ENCODE measurements at regions not wholly inside any gene's neighbourhood (a gene's known extent, or its start where the extent isn't known, plus 50 kb on each side); places are given as distances from the start of the nearest gene placed in this dataset.

DNA sequence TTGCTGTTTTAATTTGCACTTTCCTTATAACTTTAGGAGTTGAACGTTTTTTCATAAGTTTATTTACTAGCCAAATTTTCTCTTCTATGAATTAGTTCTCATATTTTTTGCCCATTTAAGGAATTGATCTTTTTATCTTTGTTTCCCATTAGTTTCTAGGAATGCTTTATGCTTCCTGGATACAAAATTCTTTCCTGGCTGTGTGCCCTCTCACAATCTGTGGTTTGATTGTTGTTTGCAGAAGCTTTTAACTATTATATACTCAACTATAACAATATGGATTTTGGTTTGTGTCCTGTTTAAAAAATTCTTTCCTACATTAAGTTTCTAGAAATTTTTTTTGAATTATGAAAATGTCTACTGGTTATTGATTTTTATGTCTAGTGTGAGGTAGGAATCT, 206.3 kb downstream of the CSNK1G3 start:
- no peak for TF ChIP-seq POLR2AphosphoS5 (IDR thresholded peaks at IDR 0.05)
- TF ChIP-seq, protein P1, sequence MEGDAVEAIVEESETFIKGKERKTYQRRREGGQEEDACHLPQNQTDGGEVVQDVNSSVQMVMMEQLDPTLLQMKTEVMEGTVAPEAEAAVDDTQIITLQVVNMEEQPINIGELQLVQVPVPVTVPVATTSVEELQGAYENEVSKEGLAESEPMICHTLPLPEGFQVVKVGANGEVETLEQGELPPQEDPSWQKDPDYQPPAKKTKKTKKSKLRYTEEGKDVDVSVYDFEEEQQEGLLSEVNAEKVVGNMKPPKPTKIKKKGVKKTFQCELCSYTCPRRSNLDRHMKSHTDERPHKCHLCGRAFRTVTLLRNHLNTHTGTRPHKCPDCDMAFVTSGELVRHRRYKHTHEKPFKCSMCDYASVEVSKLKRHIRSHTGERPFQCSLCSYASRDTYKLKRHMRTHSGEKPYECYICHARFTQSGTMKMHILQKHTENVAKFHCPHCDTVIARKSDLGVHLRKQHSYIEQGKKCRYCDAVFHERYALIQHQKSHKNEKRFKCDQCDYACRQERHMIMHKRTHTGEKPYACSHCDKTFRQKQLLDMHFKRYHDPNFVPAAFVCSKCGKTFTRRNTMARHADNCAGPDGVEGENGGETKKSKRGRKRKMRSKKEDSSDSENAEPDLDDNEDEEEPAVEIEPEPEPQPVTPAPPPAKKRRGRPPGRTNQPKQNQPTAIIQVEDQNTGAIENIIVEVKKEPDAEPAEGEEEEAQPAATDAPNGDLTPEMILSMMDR (IDR thresholded peaks at IDR 0.05) = no peak
- no peak for TF ChIP-seq POLR2A (IDR thresholded peaks at IDR 0.05)
- no peak for TF ChIP-seq EP300 (IDR thresholded peaks at IDR 0.05)

Measured in stomach (tissue), 4 donors.